Stimulated activated CD8-positive, alpha-beta memory T cell treated with anti-CD3 and anti-CD28 coated beads, Interleukin-7, amount 100 ng/mL, for 24 hours (primary cell): ENCODE measurements at regions not wholly inside any gene's neighbourhood (a gene's known extent, or its start where the extent isn't known, plus 50 kb on each side); places are given as distances from the start of the nearest gene placed in this dataset.

Experiments used
- DNase-seq: peaks from one replicate; pipeline ENCODE4 v3.0.0-alpha.2; 2020; ENCODE audit warnings: low read depth

DNA sequence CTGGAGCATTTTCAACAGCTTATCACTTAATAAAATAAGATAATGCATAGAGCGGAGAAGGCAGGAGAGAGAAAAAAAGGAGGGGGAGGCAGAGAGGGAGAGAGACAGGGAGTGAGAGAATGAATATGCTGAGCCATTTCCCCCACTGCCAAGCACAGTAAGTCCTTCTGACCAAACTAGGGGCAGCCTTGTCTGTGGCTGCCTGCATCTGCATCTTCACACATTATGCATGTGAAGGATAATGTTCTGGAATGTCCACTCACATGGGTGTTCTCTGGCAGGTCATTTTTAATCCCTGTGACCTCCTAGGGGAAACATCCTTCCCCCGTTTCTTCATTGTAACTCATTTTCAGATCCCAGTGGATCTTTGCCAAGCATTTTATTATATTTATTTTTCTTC is 269.3 kb downstream of the FOXA2 start:
- no peak for DNase-seq

DNA sequence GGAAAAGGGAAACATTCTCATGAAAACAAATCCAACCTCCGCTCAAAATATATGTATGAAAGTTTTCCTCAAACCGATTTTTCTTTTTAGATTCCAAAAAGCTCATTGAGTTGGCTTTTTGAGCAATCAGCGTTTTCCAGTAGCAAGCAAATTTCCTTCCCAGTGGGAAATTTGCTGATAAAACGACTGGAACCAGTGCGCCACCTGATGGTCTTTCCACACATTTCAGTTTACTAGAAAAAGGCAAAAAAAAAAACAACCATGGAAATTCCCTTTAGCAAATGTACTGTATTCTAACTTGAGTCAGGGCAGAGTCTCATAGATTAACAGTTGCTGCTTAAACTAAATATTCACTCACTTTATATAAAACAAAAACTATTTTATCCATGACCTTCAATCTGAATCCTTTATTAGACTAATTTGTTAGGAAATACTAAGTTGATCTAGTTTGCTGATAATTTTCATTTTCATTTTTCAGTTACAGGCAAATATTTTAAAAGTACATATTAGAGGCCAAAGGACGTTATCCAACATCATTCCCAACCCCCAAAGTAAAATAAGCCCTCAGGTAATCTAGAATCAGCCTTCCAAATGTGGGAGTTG is 271.5 kb downstream of the FOXA2 start:
- no peak for DNase-seq

DNA sequence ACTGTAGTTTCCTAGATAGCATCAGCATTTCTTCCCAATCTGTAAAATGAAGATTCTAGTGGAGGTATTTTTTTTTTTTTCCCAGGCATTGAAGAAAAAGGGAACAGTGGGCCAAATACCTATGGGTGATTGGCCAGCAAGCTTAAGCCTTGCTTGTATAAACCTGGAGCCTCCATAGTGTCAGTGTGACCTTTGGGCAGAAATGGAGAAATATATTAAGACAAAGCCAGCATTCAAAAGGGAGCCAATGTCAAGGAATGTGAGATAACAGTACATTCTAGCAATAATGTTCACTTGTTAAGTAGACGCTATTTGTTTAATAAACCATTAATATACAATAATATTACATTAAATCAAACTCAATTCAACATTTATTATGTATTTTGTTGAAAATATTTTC is 275.4 kb downstream of the FOXA2 start:
- no peak for DNase-seq

DNA sequence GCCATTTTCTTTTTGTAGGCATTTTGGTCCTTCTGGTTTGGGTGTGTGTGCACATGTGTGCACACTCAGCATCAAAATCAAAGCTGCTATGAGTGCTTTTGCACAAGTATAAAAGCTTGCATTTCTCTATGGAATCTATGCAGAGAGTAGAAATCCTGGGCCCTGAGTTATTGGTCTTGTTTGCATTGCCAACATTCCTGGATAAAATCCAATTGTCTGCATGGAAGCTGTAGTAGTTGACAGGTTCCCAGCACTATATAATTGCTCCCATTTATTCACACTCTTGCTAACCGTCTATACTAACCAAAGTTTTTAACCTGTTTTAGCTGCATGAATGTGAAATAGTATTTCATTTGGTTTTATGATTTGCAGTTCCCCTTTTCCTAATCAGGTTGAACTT is 277.0 kb downstream of the FOXA2 start:
- no peak for DNase-seq

DNA sequence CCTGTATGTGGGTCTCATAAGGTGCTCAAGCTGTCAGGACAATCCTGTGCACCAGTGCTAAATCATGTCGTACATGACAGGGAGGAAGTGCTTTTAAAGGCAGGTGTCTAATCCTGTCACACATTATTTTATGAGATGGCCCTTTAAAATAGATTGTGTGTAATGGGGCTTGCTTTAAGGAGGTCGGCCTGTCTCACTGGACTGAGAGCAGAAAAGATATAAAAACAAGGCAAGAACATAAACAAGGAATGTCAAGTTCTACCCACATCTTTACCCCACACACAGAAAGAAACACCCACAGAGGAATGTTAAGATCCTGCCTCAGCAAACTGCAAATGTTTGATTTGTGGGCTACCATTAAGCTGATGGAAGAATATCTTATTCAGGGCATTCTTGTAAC is 279.0 kb downstream of the FOXA2 start:
- DNase-seq = no peak

DNA sequence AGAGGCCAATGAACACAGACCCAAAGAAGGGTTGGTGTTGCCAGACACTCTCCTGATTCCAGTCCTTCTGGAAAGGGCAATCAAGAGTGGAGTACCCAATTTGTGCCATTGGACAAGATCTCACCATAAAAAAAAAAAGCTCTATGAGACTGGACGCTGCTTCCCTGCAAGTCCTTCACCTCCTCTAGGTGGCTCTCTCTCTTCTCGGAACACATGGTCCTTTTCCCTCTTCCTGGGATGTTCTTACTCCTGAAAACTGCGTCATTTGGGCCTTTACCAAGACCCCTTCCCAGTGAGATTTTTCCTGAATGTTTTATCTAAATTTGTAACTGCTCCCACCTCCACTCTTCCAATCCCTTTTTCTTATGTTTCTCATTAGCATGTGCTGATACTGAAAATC is 280.8 kb downstream of the FOXA2 start:
- DNase-seq = no peak

DNA sequence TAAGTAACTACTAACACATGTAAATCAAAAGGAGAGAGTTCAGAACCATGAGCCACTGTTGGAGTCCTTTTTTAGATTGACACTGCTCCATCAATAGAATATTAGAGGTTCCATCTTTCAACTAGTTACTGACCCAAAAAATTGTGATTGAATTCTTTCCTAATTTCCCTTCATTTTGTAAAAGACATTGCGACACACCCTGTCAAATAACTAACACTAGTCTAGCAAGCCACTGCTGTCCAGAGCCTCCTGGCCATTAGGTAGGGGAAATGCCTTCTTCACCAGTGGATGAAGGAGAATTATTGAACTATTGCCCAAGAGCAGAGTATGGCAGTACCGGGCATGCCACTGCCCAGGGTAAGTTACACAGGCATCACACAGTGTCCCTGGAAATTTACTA is 282.3 kb downstream of the FOXA2 start:
- DNase-seq = no peak

DNA sequence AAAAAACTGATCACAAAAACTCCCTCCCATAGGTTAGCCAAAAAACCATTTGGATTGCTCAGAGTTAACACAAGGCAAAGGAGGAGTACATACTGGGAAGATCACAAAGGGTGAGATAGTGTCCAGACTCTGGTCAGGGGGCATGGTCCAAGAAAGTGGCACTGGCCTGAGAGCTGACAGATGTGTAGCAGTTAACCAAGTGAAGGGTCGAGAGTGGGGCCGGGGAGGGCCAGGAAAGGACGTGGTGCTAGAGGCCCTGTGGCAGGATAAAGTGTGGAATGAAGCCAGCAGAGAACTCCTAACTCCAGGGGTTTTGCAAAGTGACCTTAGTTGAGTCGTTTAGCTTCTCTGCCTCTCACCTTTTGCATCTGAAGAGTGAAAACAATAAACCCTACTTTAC is 290.5 kb downstream of the FOXA2 start:
- no peak for DNase-seq

DNA sequence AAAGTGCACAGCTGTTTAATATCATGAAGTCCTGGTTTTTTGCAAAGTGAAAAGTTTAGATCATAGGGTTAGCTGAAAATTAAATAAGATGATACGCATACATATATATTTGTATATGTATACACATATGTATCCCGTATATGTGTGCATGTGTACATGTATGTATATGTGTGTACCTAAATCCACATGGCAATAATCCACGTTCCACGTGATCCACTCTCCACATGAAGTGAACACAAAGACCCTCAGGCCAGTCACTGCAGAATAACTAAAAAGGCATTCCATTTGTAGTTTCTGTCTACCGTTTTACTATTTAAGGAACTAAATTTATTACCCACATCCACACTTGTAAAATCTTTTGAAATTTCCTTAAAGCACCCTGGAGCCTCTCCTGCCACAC is 294.9 kb downstream of the FOXA2 start:
- DNase-seq = no peak

DNA sequence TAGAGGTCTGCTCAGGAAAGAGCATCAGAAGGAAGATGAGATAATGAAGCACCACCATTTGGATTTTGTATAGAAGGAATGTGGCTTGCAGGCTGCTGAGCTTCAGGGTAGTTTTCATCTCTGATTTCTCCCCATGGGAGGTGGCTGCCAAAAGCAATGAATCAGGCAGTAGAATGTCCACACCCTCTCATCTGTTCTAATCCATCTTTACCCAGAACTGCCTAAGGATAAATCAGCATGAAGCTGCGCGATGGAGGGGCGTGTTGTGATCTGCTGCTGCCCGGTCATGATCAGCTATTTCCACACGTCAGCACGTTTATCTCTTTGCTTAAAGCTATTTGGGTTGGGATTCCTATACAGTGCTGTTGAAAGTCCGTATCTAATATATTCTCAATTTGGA is 295.4 kb downstream of the FOXA2 start:
- no peak for DNase-seq

DNA sequence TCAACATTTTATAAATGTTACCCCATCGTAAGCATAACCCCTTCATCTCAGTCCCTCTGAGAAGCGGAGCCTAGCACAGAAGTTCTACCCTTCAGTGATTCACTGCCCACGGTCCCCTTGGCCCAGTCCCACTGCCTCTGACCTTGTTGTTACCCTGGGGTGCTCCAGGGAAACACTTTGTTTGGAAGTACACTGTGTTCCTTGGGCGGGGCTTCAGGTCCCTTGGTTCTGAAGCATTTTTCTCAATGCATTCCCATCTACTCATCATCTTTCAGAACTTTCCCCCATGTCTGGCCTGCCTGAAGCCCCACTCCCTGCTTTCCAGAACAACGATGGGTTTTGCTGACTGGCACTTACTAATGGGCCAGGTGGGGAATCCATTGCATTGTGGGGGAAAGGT is 296.2 kb downstream of the FOXA2 start:
- DNase-seq = no peak

DNA sequence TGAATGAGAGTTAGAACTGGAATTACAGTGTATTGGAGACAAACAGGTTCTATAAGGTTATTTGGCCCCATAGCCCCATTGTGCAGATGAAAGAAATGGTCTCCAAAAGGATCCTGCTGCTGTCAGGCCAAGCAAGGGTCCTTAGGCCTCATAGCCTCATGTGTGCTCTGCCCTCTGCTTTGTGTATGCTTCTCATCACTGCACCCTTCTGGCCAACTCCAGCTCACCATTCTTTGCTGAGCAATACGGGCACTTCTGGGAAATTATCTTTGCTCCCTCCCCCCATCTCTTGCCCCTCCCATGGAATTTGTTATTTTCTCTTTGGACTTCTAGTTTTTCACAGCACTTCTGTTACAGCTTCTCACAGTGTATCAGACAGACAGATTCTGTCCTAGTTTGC is 298.8 kb downstream of the FOXA2 start:
- DNase-seq = no peak

DNA sequence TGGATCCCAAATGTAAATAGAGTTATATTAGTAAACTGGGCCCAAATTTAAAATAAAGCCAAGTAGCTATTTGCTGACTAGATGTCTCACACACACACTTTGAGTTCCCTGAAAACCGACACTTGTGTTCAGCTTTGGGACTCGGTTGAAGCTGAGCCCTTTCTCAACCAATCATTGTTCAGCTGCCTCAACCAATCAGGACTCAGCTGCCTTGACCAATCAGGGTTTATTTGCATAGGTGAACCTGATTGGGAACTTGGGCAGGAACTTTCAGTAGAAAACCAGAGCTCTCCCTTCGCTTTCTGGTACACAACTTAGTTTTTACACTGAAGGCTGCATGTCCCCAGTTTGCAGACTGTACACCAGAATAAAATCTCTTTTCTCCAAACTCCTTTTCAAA is 301.7 kb downstream of the FOXA2 start:
- no peak for DNase-seq

DNA sequence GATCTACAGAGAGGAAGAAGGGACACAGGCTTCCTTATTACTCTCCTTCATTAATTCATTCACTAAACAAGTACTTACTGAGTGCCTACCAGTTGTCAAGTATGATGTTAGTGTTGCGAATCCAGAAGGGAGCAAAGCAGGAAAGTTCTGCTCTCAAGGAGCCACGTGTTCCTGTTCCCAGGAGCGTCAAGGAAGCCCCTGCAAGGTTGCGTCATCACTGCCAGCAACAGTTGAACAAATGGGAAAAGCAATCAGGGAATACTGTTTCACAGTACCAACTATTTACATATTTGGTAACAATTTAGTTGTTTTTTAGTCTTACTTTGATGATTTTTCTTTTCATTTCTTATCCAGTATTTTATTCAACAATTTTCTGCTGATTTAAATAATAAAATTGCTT is 310.0 kb downstream of the FOXA2 start:
- no peak for DNase-seq

DNA sequence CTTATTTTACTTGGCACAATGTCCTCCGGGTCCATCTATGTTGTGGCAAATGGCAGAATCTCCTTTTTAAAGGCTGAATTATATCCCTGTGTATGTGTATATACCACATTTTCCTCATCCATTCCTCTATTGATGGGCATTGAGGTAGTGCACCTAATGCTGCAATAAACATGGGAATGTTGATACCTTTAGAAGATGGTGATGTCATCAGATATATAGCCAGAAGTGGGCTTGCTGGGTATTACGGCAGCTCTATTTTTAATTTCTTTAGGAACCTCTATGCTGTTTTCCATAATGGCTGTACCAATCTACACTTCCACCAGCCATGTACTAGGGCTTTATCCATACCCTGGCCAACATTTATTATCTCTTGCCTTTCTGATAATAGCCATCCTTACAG is 315.7 kb downstream of the FOXA2 start:
- DNase-seq = no peak

DNA sequence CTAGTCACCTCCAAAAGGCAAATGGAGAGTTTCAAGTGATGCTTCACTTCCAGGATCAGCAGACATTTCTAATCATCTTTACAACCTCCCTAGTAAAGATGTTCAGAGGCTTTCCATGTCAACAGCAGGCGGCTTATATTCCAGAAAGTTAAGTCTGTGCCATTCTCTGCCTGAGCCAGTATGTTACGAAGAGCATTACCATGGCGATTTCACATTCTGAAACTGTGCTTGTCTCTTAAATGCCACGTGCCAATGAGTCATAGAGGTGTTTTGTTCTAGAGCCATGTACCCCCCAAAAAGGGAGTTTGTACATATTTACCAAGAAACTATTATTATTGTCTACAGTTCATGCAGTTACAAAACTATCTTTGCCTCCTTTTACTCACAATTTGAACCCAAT is 319.5 kb downstream of the FOXA2 start:
- DNase-seq = no peak

DNA sequence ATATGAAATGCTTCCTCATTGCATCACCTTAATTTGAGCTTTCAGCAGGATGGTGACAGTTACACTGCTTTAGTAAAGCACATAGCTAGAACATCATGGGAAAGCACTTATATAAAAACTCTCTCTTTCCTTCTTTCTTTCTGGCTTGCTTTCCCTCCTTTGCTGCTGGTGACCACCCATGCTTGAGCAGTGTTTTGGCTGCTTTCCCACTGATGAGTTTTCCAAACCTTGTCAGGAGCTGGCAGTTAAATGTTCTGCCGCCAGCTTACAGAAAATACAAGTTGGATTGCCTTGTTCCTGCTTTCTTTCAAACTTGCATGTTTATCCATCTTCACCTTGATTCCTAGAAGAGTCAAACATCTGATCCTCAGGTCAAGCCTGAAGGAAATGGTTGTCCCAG is 323.9 kb downstream of the FOXA2 start:
- DNase-seq = no peak

DNA sequence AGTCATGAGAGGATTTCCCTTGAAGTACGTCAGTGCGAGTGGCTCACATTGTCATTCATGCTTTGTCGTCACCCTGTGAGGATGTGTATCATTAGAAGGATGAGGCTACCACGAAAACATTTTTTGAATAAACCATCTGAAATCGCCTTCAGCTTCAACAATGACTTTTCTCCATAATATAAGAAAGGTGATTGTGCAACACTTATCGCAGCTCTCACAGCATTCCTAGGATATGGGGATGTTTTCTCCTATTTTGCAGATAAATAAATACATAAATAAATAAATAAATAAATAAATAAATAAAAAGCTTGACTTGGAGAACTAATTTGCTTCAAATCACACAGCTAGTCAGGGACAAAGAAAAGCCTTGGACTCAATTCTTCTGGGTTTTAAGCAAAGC is 326.5 kb downstream of the FOXA2 start:
- no peak for DNase-seq

DNA sequence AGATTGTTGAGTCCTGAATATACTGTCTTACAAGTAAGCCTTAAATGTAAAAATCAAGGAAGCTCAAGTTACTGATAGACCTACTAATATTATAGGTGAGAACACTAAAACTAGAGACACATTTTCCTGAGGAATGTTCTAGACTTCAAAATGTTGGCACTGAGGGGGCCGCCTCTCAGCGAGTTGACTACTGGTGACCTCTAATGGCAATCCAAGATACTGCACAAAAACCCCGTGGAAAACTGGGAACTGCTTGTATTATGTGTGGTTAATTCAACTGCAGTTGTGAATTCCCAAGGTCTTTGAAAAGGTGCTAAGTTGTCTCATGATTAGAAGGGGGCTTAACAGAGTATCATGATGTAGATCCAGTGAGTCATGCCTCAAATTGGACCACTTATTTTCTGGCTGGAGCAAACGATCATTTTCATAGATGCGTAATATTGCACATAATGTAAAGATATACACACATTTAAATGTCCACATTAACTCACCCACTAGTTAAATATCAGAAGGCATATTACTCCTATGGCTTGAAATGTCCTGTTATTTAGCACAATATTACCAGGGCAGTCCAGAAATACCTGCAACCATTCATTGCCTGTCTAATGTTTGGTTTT is 336.2 kb downstream of the FOXA2 start:
- DNase-seq = no peak

DNA sequence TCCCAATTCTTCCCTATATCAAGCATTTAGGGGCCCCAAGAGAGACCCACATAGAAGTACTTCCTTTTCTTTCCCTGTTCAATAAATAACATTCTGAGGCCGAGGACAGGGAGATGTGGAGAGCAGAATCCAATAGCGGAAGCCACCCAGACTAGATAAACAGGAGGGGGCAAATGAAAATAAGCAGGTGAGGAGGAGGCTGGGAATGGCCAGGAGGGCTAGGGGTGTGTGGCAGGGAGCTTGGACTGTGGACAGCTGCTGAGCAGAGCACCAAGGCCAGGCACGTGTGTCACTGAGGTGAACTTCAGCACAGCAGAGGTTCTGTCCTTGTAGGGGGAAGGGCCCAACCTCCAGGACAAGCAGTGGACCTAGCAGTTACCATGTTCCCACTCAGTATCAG is 339.2 kb downstream of the FOXA2 start:
- DNase-seq = no peak

DNA sequence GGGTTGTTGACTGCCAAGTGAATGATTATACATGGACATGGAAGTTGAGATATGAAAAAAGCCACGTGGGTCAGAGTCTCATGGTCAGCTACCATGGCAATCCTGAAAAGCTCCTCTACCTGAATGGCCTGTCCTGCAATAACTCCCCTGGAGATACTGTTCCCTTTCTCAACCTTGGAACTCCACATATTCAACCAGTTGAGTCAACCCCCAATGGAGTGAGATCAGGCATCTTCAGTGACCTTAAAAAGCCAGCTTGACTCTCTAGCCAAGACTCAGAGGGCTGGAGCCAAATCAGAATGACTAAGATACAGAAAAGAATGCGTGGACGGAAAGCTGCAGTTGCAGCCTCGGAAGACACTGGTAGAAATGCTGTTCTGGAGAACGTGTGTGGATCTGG is 341.3 kb downstream of the FOXA2 start:
- no peak for DNase-seq

DNA sequence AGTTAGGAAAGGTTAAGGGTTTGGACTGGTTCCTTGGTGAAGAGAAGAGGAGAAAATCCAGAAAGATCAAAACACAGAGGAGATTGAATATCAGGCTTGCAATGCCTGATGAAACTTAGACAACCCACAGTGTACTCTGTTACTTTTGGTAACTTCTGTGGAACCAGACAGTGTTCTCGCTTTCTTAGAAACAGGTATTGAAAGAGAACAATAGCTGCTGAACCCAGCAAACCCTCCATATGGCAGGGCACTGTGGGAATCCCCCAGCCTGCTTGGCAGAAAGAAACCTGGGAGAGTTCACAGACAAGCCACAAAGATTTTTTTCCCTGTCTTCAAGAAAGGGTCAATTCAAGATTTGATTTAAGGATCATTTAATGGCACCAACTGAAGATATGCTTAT is 342.8 kb downstream of the FOXA2 start:
- no peak for DNase-seq

DNA sequence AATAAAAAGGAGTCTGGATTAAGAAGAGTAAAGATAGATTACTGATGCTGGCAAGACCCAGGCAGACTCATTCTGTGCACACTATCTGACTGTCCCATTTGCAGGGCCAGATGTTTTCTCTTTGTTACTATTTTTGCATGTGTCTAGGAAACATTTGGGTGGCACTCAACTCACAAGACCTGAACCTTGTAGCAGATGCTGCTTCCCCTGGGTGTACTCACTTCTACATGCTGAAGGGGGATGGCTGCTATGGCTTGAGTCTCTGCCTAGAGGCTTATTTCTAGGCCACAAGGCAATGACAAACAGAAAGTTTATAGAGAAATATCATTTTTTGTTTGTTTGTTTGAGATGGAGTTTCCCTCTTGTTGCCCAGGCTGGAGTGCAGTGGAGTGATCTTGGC is 351.4 kb downstream of the FOXA2 start:
- no peak for DNase-seq

DNA sequence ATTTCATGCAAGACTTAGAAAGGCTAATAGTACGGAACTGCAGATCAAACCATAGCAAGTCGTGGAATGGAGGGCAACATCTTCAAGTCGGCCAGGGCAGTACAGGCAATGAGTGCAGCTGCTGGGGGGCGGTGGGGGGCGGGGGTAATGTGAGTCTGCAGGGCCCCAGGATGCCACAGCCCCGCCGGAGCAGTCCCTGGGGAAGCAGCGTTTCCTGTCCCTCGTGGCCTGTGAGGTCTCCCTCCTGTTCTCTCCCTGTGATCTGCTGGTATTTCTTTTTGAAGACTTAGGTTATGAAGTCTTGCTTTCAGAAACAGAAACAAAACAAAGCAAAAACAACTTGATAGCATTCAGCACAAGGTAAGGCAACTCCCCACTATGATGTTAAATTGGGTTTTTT is 351.9 kb downstream of the FOXA2 start:
- DNase-seq = no peak
